Omental fat pad (tissue), 3 donors: ENCODE measurements at regions not wholly inside any gene's neighbourhood (a gene's known extent, or its start where the extent isn't known, plus 50 kb on each side); places are given as distances from the start of the nearest gene placed in this dataset.

Source experiments
- ATAC-seq: fragments of 150-250 bp; one replicate; pipeline ENCODE4 v1.9.1; 2016; ENCODE audit warnings: mild to moderate bottlenecking, moderate library complexity; ENCODE audit not compliant: low FRiP score
- DNase-seq: peaks from one replicate; pipeline ENCODE4 v3.0.0-alpha.2; 2019; ENCODE audit warnings: low spot score
- CTCF ChIP-seq, 3 donors: fragments of 450-650 bp; IDR thresholded peaks; one replicate each; pipeline ENCODE4 v1.5.1; 2016 to 2017; ENCODE audit warnings: antibody characterized with exemption in 3 of 3, mild to moderate bottlenecking in 3 of 3, moderate library complexity in 2 of 3

DNA sequence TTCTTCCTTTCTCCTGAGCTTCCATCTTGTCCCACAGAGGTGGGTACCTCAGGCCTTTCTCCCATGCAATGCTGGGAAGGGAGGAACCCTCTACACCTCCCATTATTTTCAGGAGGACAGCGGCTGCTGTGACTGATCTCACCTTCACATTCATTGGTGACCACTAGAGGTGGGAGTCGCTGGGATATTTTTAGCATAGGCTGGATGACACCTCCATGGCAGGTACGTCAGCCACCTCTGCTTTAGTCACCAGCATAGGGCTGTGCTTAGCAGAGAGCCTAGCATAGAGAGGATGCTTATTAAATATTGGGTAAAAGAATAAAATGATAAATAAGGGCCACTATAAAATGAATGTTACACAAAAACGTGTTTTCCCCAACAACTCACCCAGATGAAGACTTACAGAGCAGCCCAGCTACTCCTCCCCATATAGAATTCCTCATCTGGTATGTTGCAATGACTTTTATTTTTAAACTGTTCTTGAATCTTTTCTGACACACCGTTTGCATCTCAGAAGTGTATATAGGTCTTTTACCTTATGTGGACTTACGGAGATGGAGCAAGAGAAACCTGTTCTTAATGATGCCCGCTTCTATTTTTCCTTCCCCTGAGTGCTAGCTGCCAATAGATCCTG, 60.9 kb upstream of the SORBS2 start:
- ATAC-seq (peak; percentile 55), DNase-seq (no peak)
- TF ChIP-seq CTCF (IDR thresholded peaks at IDR 0.05): no peak

DNA sequence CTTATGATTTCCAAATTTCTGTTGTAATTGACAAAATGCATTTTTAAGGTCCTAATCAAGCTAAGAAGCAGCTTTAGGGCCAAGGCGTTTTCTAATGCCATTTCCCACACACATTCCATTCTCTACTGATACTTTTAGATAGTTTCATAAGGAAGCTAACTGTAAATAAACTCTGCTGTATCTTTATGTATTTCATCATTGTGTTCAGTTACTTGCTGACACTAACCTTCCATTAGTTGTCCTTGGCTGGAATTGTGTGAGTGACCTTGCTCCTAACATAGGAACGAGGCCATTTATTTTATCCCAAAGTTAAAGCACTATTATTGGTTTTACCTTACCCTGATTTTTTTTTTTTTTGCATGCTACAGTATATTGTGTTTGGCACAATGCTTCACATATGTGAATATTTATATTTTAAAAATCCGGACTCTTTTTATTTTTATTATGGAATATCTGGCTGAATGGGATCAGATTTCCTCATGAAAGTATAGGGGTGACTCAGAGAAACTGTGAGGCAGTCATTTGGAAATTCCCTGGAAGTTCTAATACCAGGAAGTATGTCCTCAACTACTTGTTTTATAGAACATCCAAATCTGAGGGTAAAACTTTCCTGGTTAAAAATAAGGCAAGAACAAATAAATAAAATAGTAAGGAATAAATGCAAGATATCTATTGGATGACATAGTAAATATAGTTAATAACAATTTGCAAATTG, 62.7 kb upstream of the SORBS2 start:
- ATAC-seq (no peak), DNase-seq (no peak)
- no peak for TF ChIP-seq CTCF (IDR thresholded peaks at IDR 0.05)

DNA sequence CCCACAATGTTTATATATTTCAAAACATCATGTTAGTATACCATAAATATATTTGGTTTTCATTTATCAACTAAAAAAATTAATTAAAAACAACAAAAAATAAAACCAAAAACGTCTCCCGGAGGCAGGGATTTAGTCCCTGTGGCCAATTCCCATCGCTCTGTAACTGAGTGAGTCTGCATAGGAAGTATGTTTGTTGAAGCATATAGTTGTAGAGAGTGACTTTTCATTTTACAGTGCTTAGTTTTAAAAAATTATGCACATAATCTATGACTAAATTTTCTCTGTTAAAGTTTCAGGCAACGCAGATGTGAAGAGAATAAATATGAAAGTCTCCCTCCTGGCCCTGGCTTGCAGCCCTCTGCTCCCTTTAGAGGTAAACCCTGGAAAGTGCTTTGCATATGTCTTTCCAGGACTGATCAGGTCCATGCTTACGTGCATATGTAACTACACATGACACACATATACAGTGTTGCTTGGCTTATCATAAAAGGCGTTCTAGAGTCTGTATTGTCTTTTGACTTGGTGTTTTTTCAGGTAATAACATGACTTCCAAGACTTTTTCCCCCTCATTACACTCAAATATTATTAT, 63.4 kb upstream of the SORBS2 start:
- no peak for DNase-seq
- no peak for TF ChIP-seq CTCF (IDR thresholded peaks at IDR 0.05)
- ATAC-seq: no peak

GRCh38 chr4:185878633-185879032, 66.6 kb upstream of the SORBS2 start:
- DNase-seq (no peak), ATAC-seq (no peak)
- no peak for TF ChIP-seq CTCF (IDR thresholded peaks at IDR 0.05)

DNA sequence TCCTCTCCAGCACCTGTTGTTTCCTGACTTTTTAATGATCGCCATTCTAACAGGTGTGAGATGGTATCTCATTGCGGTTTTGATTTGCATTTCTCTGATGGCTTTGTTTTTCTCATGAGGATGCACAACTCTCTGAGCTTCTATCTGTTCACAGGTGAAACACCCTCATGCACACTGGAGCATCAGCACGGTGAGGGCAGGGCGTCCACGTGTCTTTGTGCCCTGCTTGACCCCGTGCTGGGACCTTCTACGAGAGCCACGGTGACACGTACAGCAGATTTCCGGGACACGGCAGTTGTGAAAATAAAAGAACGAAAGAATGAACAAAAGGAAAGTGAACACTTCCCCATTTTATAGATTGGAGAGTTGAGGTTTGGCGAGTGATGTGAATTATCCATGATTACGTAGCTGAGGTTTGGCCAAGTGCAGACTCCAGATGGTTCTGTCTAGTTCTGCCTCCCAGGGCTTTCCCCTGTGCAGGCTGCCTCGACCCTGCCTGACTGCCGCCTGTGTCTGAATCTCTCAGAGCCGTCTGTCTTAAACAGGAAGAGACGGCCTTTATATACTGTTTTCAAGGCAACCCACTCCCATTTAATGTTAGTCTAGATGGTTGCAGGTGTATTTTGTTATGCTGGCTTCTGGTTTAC, 67.8 kb upstream of the SORBS2 start:
- no peak for DNase-seq
- ATAC-seq: no peak
- no peak for TF ChIP-seq CTCF (IDR thresholded peaks at IDR 0.05)

DNA sequence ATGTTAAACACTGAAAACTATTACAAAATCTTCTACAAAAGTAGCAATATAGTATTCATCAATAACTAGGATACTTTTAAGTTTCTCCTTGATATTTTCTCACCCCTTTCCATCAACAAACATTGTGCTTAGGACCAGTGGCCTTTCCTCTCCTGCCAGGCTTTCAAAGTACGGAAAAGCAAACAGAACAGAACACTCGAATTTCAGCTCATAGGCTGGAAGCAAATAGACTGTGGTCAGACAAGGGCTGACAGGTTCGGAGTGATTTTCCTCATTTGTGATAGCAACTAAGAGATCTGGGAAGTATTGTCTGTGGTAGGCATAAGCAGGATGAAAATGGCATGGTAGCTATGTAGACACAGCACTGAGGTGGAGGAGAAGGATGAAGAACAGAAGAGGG, 68.6 kb upstream of the SORBS2 start:
- no peak for DNase-seq
- ATAC-seq: no peak
- TF ChIP-seq CTCF (IDR thresholded peaks at IDR 0.05): no peak
